Spleen (tissue), 11 donors: ENCODE measurements at regions not wholly inside any gene's neighbourhood (a gene's known extent, or its start where the extent isn't known, plus 50 kb on each side); places are given as distances from the start of the nearest gene placed in this dataset.

Source experiments
- DNase-seq: peaks from one replicate; pipeline ENCODE4 v3.0.0-alpha.2; 2020
- H3K27ac ChIP-seq, 8 donors: fragments of 200-600 bp; sonication (generic) in 7 of 8; 1 replicate in 4 of 8; 2 replicates in 4 of 8; pipeline versions ENCODE4 v1.5.0 to v1.8.0; 2016 to 2021; ENCODE audit warnings: inconsistent platforms in 4 of 8, mild to moderate bottlenecking in 4 of 8, moderate library complexity in 1 of 8
- H3K27me3 ChIP-seq, 7 donors: fragments of 200-600 bp; sonication (generic) in 6 of 7; replicated peaks in 1 of 7; 1 replicate in 4 of 7; 2 replicates in 3 of 7; pipeline versions ENCODE4 v1.5.0 to v1.8.0; 2016 to 2021; ENCODE audit warnings: inconsistent platforms in 3 of 7, mild to moderate bottlenecking in 1 of 7
- H3K36me3 ChIP-seq, 6 donors: fragments of 200-600 bp; sonication (generic) in 5 of 6; 1 replicate in 4 of 6; 2 replicates in 2 of 6; pipeline versions ENCODE4 v1.5.0 to v1.8.0; 2016 to 2021; ENCODE audit warnings: inconsistent platforms in 2 of 6
- H3K4me1 ChIP-seq, 6 donors: fragments of 200-600 bp; sonication (generic) in 5 of 6; 1 replicate in 3 of 6; 2 replicates in 3 of 6; pipeline versions ENCODE4 v1.5.0 to v1.8.0; 2016 to 2021; ENCODE audit warnings: inconsistent platforms in 3 of 6
- H3K4me3 ChIP-seq, 8 donors: fragments of 200-600 bp; sonication (generic) in 7 of 8; 1 replicate in 4 of 8; 2 replicates in 4 of 8; pipeline versions ENCODE4 v1.5.0 to v1.8.0; 2016 to 2021; ENCODE audit warnings: inconsistent platforms in 4 of 8, mild to moderate bottlenecking in 4 of 8, moderate library complexity in 2 of 8
- H3K9me3 ChIP-seq, 8 donors: fragments of 200-600 bp; sonication (generic) in 7 of 8; 1 replicate in 4 of 8; 2 replicates in 4 of 8; pipeline versions ENCODE4 v1.5.0 to v1.8.0; 2016 to 2021; ENCODE audit warnings: inconsistent platforms in 4 of 8
- CTCF ChIP-seq, 11 experiments: fragments of 200-600 bp in 7 of 11; fragments of 450-650 bp in 4 of 11; sonication (generic) in 4 of 11; IDR thresholded peaks in 8 of 11; conservative IDR thresholded peaks in 3 of 11; 1 replicate in 7 of 11; 2 replicates in 4 of 11; pipeline versions ENCODE4 v1.4.0 to v1.8.0; 2016 to 2021; ENCODE audit warnings: antibody characterized with exemption in 11 of 11, inconsistent platforms in 4 of 11, mild to moderate bottlenecking in 1 of 11
- POLR2A ChIP-seq, 3 donors: fragments of 450-650 bp; IDR thresholded peaks; one replicate each; pipeline ENCODE4 v1.5.1; 2017; ENCODE audit warnings: antibody characterized with exemption in 3 of 3, mild to moderate bottlenecking in 1 of 3
- POLR2AphosphoS5 ChIP-seq, 3 donors: sonication (generic); formaldehyde crosslinking; IDR thresholded peaks; one replicate each; pipeline ENCODE4 v1.5.1; 2017; ENCODE audit warnings: antibody characterized with exemption in 3 of 3
- WGBS, 5 donors: extraction: QIAGEN DNeasy Blood & Tissue Kit in 3 of 5; methylation state at CpG; one replicate each; pipeline versions ENCODE4 v1.1.5 to v1.1.7; 2013 to 2018; 5-methylcytosine and 5-hydroxymethylcytosine counted together
- intact Hi-C: fragments of 100-400 bp; cut with DNase I; formaldehyde crosslinking; loops from one replicate; pipeline ENCODE4 v1.15.0; 2023; ENCODE audit warnings: low total_unique reads
- donor health status: healthy with polysubstance abuse.
- donor health status: DM: no; HTN: no; CAD: no; lungs with moderate emphysema.
- donor health status: DM: no; HTN: no; CAD: no.
- donor health status: Bipolar disorder and iron deficiency.
- donor health status: healthy.
- donor health status: DM: no; HTN: no; CAD: no.
- donor health status: DM: yes; HTN: yes; CAD: no.

GRCh38 chr15:54915380-54915779, 281.4 kb downstream of the RSL24D1 start:
- no peaks in the 10 kb centered on the region for H3K27me3 ChIP-seq
- TF ChIP-seq POLR2AphosphoS5 (IDR thresholded peaks at IDR 0.05) (no peak), CTCF (IDR thresholded peaks at IDR 0.05 in 8 of 11, conservative IDR thresholded peaks at IDR 0.05 in 3 of 11) (no peak), POLR2A (IDR thresholded peaks at IDR 0.05) (no peak)
- no peaks in the 10 kb centered on the region for H3K9me3 ChIP-seq
- H3K4me1 ChIP-seq: no peaks in the 10 kb centered on the region
- DNase-seq: no peak
- no peaks in the 10 kb centered on the region for H3K36me3 ChIP-seq
- intact Hi-C loops: no loop called here
- no peak overlapping the region for H3K4me3 ChIP-seq
- no peak overlapping the region for H3K27ac ChIP-seq

GRCh38 chr15:54884312-54884711, 312.4 kb downstream of the RSL24D1 start:
- H3K9me3 ChIP-seq: peaks cover 0 to 30% (median 22%) of the 10 kb centered on the region in 8 donors
- H3K4me1 ChIP-seq: no peaks in the 10 kb centered on the region
- WGBS, 5 donors: 0 to 3% (median 0%) methylated on average over 1 of the region's 1 CpG
- TF ChIP-seq POLR2AphosphoS5 (IDR thresholded peaks at IDR 0.05): no peak
- no peak for TF ChIP-seq CTCF (IDR thresholded peaks at IDR 0.05 in 8 of 11, conservative IDR thresholded peaks at IDR 0.05 in 3 of 11)
- no peak for TF ChIP-seq POLR2A (IDR thresholded peaks at IDR 0.05)
- H3K4me3 ChIP-seq: no peak overlapping the region
- no peak for DNase-seq
- H3K36me3 ChIP-seq: no peaks in the 10 kb centered on the region
- no peaks in the 10 kb centered on the region for H3K27me3 ChIP-seq
- intact Hi-C loops: no loop called here
- H3K27ac ChIP-seq: peak overlapping the region in 1 of 8 donors; percentile 35

DNA sequence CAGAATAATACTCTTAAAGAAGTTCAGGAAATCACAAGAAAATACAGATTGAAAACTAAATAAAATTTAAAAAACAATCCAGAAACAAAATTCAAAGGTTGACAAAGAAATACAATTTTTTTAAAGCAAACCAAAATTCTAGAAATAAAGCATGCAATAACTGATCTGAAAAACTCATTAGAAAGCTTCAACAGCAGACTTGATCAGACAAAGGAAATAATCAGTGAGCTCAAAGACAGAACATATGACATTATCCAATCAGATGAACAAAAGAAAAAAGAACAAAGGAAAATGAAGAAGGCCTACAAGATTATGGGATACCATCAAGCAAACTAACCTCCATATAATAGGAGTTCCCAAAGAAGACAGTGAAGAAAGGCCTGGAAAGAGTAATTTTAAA, 336.8 kb downstream of the RSL24D1 start:
- no peak overlapping the region for H3K27ac ChIP-seq
- no peaks in the 10 kb centered on the region for H3K36me3 ChIP-seq
- H3K4me3 ChIP-seq: no peak overlapping the region
- no peak for DNase-seq
- H3K27me3 ChIP-seq: no peaks in the 10 kb centered on the region
- TF ChIP-seq POLR2AphosphoS5 (IDR thresholded peaks at IDR 0.05) (no peak), CTCF (IDR thresholded peaks at IDR 0.05 in 8 of 11, conservative IDR thresholded peaks at IDR 0.05 in 3 of 11) (no peak), POLR2A (IDR thresholded peaks at IDR 0.05) (no peak)
- intact Hi-C loops: no loop called here
- H3K9me3 ChIP-seq: peaks cover 8 to 38% (median 27%) of the 10 kb centered on the region in 8 donors
- no peaks in the 10 kb centered on the region for H3K4me1 ChIP-seq

GRCh38 chr15:54854667-54855066, 342.1 kb downstream of the RSL24D1 start:
- TF ChIP-seq CTCF (IDR thresholded peaks at IDR 0.05 in 8 of 11, conservative IDR thresholded peaks at IDR 0.05 in 3 of 11): no peak
- no peak for TF ChIP-seq POLR2A (IDR thresholded peaks at IDR 0.05)
- no peak for TF ChIP-seq POLR2AphosphoS5 (IDR thresholded peaks at IDR 0.05)
- H3K27me3 ChIP-seq: no peaks in the 10 kb centered on the region
- H3K9me3 ChIP-seq: peaks cover under 1 to 23% (median 15%) of the 10 kb centered on the region in 8 donors
- H3K4me3 ChIP-seq: no peak overlapping the region
- no peak for DNase-seq
- intact Hi-C loops: no loop called here
- no peaks in the 10 kb centered on the region for H3K4me1 ChIP-seq
- WGBS, 5 donors: 86 to 100% (median 93%) methylated on average over 1 of the region's 1 CpG
- H3K36me3 ChIP-seq: no peaks in the 10 kb centered on the region
- H3K27ac ChIP-seq: no peak overlapping the region
